Gastroesophageal sphincter (tissue), 3 donors: ENCODE measurements at regions not wholly inside any gene's neighbourhood (a gene's known extent, or its start where the extent isn't known, plus 50 kb on each side); places are given as distances from the start of the nearest gene placed in this dataset.

Experiments
- CTCF ChIP-seq, 4 experiments: fragments of 200-600 bp in 2 of 4; fragments of 450-650 bp in 2 of 4; sonication (generic) in 1 of 4; IDR thresholded peaks; one replicate each; pipeline ENCODE4 v1.5.1; 2017 to 2019; ENCODE audit warnings: antibody characterized with exemption in 4 of 4, mild to moderate bottlenecking in 2 of 4, moderate library complexity in 2 of 4
- EP300 ChIP-seq: sonication (generic); formaldehyde crosslinking; IDR thresholded peaks from one replicate; pipeline ENCODE4 v1.6.1; 2017; ENCODE audit warnings: antibody characterized with exemption, mild to moderate bottlenecking
- POLR2A ChIP-seq, 2 donors: fragments of 450-650 bp; IDR thresholded peaks; one replicate each; pipeline ENCODE4 v1.6.1; 2017; ENCODE audit warnings: antibody characterized with exemption in 2 of 2, mild to moderate bottlenecking in 2 of 2, moderate library complexity in 1 of 2
- POLR2AphosphoS5 ChIP-seq: sonication (generic); formaldehyde crosslinking; IDR thresholded peaks from one replicate; pipeline ENCODE4 v1.6.1; 2017; ENCODE audit warnings: antibody characterized with exemption

- TF ChIP-seq POLR2AphosphoS5 (no peak), POLR2A (IDR thresholded peaks at IDR 0.05) (no peak), CTCF (IDR thresholded peaks at IDR 0.05) (no peak), EP300 (no peak)
Measured at GRCh38 chr11:28401446-28401845, 293.3 kb downstream of the METTL15 start.
